Right atrium auricular region (tissue), 2 donors: ENCODE measurements at regions not wholly inside any gene's neighbourhood (a gene's known extent, or its start where the extent isn't known, plus 50 kb on each side); places are given as distances from the start of the nearest gene placed in this dataset.

ENCODE experiments used
- DNase-seq: peaks from one replicate; pipeline ENCODE4 v3.0.0-alpha.2; 2019; ENCODE audit warnings: low spot score
- H3K27ac ChIP-seq, 2 donors: fragments of 200-600 bp; sonication (generic); 1 replicate in 1 of 2; 2 replicates in 1 of 2; pipeline ENCODE4 v1.5.1; 2016 to 2019
- H3K27me3 ChIP-seq, 2 donors: fragments of 200-600 bp; sonication (generic); one replicate each; pipeline versions ENCODE4 v1.5.1 to v1.6.0; 2017 to 2019
- H3K36me3 ChIP-seq: fragments of 200-600 bp; sonication (generic); one replicate; pipeline ENCODE4 v1.5.1; 2016
- H3K4me1 ChIP-seq, 2 donors: fragments of 200-600 bp; sonication (generic); one replicate each; pipeline versions ENCODE4 v1.5.1 to v1.6.0; 2017 to 2019
- H3K4me3 ChIP-seq, 2 donors: fragments of 200-600 bp; sonication (generic); 1 replicate in 1 of 2; 2 replicates in 1 of 2; pipeline ENCODE4 v1.5.1; 2017 to 2019; ENCODE audit warnings: mild to moderate bottlenecking in 1 of 2, moderate library complexity in 1 of 2
- H3K9me3 ChIP-seq, 2 donors: fragments of 200-600 bp; sonication (generic); one replicate each; pipeline ENCODE4 v1.5.1; 2019
- CTCF ChIP-seq, 2 donors: fragments of 200-600 bp; sonication (generic); IDR thresholded peaks; one replicate each; pipeline ENCODE4 v1.5.1; 2019; ENCODE audit warnings: antibody characterized with exemption in 2 of 2

GRCh38 chr18:56315363-56315762, 323.0 kb downstream of the TXNL1 start:
- DNase-seq, result no peak
- no peaks in the 10 kb centered on the region for H3K27me3 ChIP-seq
- H3K4me3 ChIP-seq, result no peak overlapping the region
- H3K27ac ChIP-seq, result no peak overlapping the region
- H3K9me3 ChIP-seq, result no peaks in the 10 kb centered on the region
- TF ChIP-seq CTCF (IDR thresholded peaks at IDR 0.05), result no peak
- no peaks in the 10 kb centered on the region for H3K36me3 ChIP-seq
- H3K4me1 ChIP-seq, result no peaks in the 10 kb centered on the region

GRCh38 chr18:56314396-56314795, 324.0 kb downstream of the TXNL1 start:
- Histone ChIP-seq H3K9me3 (no peaks in the 10 kb centered on the region), H3K4me1 (no peaks in the 10 kb centered on the region), H3K36me3 (no peaks in the 10 kb centered on the region), H3K27me3 (no peaks in the 10 kb centered on the region), H3K27ac (no peak overlapping the region), H3K4me3 (no peak overlapping the region)
- no peak for TF ChIP-seq CTCF (IDR thresholded peaks at IDR 0.05)
- no peak for DNase-seq

- no peaks in the 10 kb centered on the region for H3K9me3 ChIP-seq
- H3K36me3 ChIP-seq, result no peaks in the 10 kb centered on the region
- peaks cover 0 to 4% of the 10 kb centered on the region in 2 donors for H3K4me1 ChIP-seq
- no peak for DNase-seq
- H3K27ac ChIP-seq, result no peak overlapping the region
- H3K4me3 ChIP-seq, result no peak overlapping the region
- no peak for TF ChIP-seq CTCF (IDR thresholded peaks at IDR 0.05)
- no peaks in the 10 kb centered on the region for H3K27me3 ChIP-seq
Measured at GRCh38 chr18:56312551-56313335, 325.6 kb downstream of the TXNL1 start.

GRCh38 chr18:56309104-56309503, 329.3 kb downstream of the TXNL1 start:
- no peaks in the 10 kb centered on the region for H3K27me3 ChIP-seq
- no peaks in the 10 kb centered on the region for H3K9me3 ChIP-seq
- no peak overlapping the region for H3K27ac ChIP-seq
- no peak for DNase-seq
- TF ChIP-seq CTCF (IDR thresholded peaks at IDR 0.05), result no peak
- no peak overlapping the region for H3K4me3 ChIP-seq
- peaks cover 0 to 4% of the 10 kb centered on the region in 2 donors for H3K4me1 ChIP-seq
- no peaks in the 10 kb centered on the region for H3K36me3 ChIP-seq

- no peak for DNase-seq
- peaks cover 0 to 4% of the 10 kb centered on the region in 2 donors for H3K4me1 ChIP-seq
- no peaks in the 10 kb centered on the region for H3K27me3 ChIP-seq
- TF ChIP-seq CTCF (IDR thresholded peaks at IDR 0.05), result no peak
- H3K36me3 ChIP-seq, result no peaks in the 10 kb centered on the region
- H3K4me3 ChIP-seq, result no peak overlapping the region
- H3K27ac ChIP-seq, result no peak overlapping the region
- no peaks in the 10 kb centered on the region for H3K9me3 ChIP-seq
Measured at GRCh38 chr18:56307354-56308170, 330.8 kb downstream of the TXNL1 start.
